ENCODE measurements at regions not wholly inside any gene's neighbourhood (a gene's known extent, or its start where the extent isn't known, plus 50 kb on each side); places are given as distances from the start of the nearest gene placed in this dataset.

- H3K27me3 ChIP-seq (ENCODE audit: control insufficient read depth in 3 of 3, insufficient read depth in 3 of 3, low read length in 2 of 3): no peaks in the 10 kb centered on the region
- H3K4me3 ChIP-seq: no peak overlapping the region
- no peaks in the 10 kb centered on the region for H3K9me3 ChIP-seq (ENCODE audit: control insufficient read depth in 4 of 4, insufficient read depth in 3 of 4, low read length in 3 of 4)
- H3K4me1 ChIP-seq (ENCODE audit: control insufficient read depth in 5 of 5, insufficient read depth in 5 of 5, low read length in 5 of 5): no peaks in the 10 kb centered on the region
- TF ChIP-seq CTCF (IDR thresholded peaks at IDR 0.05; ENCODE audit: control extremely low read depth, extremely low read depth): no peak
- 89 to 90% methylated on average over 5 of the region's 5 CpGs for WGBS, 2 donors
- H3K36me3 ChIP-seq (ENCODE audit: control insufficient read depth in 4 of 4, insufficient read depth in 4 of 4, low read length in 4 of 4): no peaks in the 10 kb centered on the region
- DNase-seq (no peak), ATAC-seq (ENCODE audit: insufficient read depth, low FRiP score) (no peak)
- H3K9ac ChIP-seq (ENCODE audit: insufficient read depth in 1 of 2, low read length in 2 of 2): no peak overlapping the region
- no peak overlapping the region for H3K27ac ChIP-seq (ENCODE audit: low read depth in 1 of 2, low read length in 1 of 2)
Measured at GRCh38 chr4:135210341-135210740, 1008.8 kb upstream of the PABPC4L start.

DNA sequence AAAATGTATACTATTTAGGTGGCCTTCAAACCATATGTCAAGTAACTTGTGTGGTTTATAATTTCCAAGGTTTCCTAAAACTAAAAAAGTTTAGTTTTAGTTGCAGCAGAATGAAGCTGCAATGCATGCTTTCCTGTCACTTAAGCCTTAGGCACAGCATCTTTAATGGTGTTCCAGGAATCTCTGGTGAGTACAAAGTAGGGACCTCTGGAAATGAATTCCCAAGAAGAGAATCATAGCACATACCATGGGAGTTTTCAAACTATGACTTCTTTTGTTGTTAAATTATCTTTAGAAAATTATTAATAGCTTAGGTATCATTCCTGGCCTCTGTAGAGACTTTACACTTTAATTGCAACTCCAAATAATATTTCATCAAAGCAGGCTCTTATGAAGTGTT, 1005.9 kb upstream of the PABPC4L start:
- ATAC-seq (ENCODE audit: insufficient read depth, low FRiP score): no peak

DNA sequence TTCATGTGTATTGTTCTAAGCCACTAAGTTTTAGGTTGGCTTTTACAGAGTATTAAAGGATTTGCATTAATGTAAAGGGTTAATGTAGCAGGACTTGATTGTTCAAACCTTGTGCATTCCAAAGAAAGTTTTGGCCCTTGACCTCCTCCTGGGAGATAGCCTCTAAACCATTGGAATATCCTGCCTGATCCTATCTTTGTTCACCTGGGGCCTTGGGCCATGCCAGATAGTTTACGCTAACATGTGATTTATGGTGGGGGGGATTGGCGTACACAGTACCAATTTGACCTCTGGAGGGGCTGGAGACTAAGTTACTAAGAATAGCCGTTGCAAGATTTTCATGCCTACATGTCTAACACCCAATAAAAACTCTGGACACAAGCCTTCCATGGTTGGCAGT, 1002.7 kb upstream of the PABPC4L start:
- Histone ChIP-seq H3K9ac (ENCODE audit: insufficient read depth in 1 of 2, low read length in 2 of 2) (no peak overlapping the region), H3K4me1 (ENCODE audit: control insufficient read depth in 5 of 5, insufficient read depth in 5 of 5, low read length in 5 of 5) (no peaks in the 10 kb centered on the region), H3K27me3 (ENCODE audit: control insufficient read depth in 3 of 3, insufficient read depth in 3 of 3, low read length in 2 of 3) (no peaks in the 10 kb centered on the region), H3K27ac (ENCODE audit: low read depth in 1 of 2, low read length in 1 of 2) (no peak overlapping the region), H3K9me3 (ENCODE audit: control insufficient read depth in 4 of 4, insufficient read depth in 3 of 4, low read length in 3 of 4) (no peaks in the 10 kb centered on the region), H3K36me3 (ENCODE audit: control insufficient read depth in 4 of 4, insufficient read depth in 4 of 4, low read length in 4 of 4) (no peaks in the 10 kb centered on the region), H3K4me3 (no peak overlapping the region)
- DNase-seq: no peak
- WGBS, 2 donors: 69% methylated on average over 3 of the region's 3 CpGs
- no peak for ATAC-seq (ENCODE audit: insufficient read depth, low FRiP score)
- no peak for TF ChIP-seq CTCF (IDR thresholded peaks at IDR 0.05; ENCODE audit: control extremely low read depth, extremely low read depth)

More for the DNA sequence above, 1005.9 kb upstream of the PABPC4L start:
- TF ChIP-seq CTCF (IDR thresholded peaks at IDR 0.05; ENCODE audit: control extremely low read depth, extremely low read depth): no peak
- Histone ChIP-seq H3K27ac (ENCODE audit: low read depth in 1 of 2, low read length in 1 of 2) (no peak overlapping the region), H3K4me1 (ENCODE audit: control insufficient read depth in 5 of 5, insufficient read depth in 5 of 5, low read length in 5 of 5) (no peaks in the 10 kb centered on the region), H3K36me3 (ENCODE audit: control insufficient read depth in 4 of 4, insufficient read depth in 4 of 4, low read length in 4 of 4) (no peaks in the 10 kb centered on the region), H3K27me3 (ENCODE audit: control insufficient read depth in 3 of 3, insufficient read depth in 3 of 3, low read length in 2 of 3) (no peaks in the 10 kb centered on the region), H3K9ac (ENCODE audit: insufficient read depth in 1 of 2, low read length in 2 of 2) (no peak overlapping the region), H3K9me3 (ENCODE audit: control insufficient read depth in 4 of 4, insufficient read depth in 3 of 4, low read length in 3 of 4) (no peaks in the 10 kb centered on the region), H3K4me3 (no peak overlapping the region)
- no peak for DNase-seq

GRCh38 chr4:135201081-135201480, 999.5 kb upstream of the PABPC4L start:
- WGBS, 2 donors: 88 to 89% methylated on average over 4 to 5 of the region's 5 CpGs
- TF ChIP-seq CTCF (IDR thresholded peaks at IDR 0.05; ENCODE audit: control extremely low read depth, extremely low read depth): no peak
- Histone ChIP-seq H3K9ac (ENCODE audit: insufficient read depth in 1 of 2, low read length in 2 of 2) (no peak overlapping the region), H3K9me3 (ENCODE audit: control insufficient read depth in 4 of 4, insufficient read depth in 3 of 4, low read length in 3 of 4) (no peaks in the 10 kb centered on the region), H3K27ac (ENCODE audit: low read depth in 1 of 2, low read length in 1 of 2) (no peak overlapping the region), H3K4me3 (no peak overlapping the region), H3K4me1 (ENCODE audit: control insufficient read depth in 5 of 5, insufficient read depth in 5 of 5, low read length in 5 of 5) (no peaks in the 10 kb centered on the region), H3K27me3 (ENCODE audit: control insufficient read depth in 3 of 3, insufficient read depth in 3 of 3, low read length in 2 of 3) (no peaks in the 10 kb centered on the region), H3K36me3 (ENCODE audit: control insufficient read depth in 4 of 4, insufficient read depth in 4 of 4, low read length in 4 of 4) (no peaks in the 10 kb centered on the region)
- DNase-seq (no peak), ATAC-seq (ENCODE audit: insufficient read depth, low FRiP score) (no peak)
